HG02840 (cell line): ENCODE measurements at regions not wholly inside any gene's neighbourhood (a gene's known extent, or its start where the extent isn't known, plus 50 kb on each side); places are given as distances from the start of the nearest gene placed in this dataset.

ENCODE experiments used
- ATAC-seq: cut with Tn5 transposase; IDR thresholded peaks from one replicate; pipeline ENCODE4 v1.9.1; 2021; ENCODE audit warnings: mild to moderate bottlenecking, moderate library complexity, moderate number of reproducible peaks; ENCODE audit not compliant: unreplicated experiment, low FRiP score

DNA sequence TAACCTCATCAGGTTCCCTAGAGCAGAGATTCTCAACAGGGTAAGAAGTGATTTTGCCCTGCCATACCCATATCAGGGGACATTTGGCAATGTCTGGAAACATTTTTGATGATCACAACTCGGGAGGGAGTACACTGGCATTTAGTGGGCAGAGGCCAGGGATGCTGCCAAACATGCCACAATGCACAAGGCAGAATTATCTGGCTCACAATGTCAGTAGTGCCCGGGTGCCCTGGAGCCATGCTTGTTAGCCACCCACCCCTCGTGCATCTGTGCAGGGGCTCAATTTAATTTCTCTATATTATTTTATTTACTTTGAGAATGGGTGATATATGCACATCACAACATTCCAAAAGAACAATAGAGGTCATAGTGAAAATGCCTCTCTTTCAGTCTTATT, 82.0 kb upstream of the DHX15 start:
- no peak for ATAC-seq

- no peak for ATAC-seq
These were observed 82.6 kb upstream of the DHX15 start for GRCh38 chr4:24666816-24667477.

DNA sequence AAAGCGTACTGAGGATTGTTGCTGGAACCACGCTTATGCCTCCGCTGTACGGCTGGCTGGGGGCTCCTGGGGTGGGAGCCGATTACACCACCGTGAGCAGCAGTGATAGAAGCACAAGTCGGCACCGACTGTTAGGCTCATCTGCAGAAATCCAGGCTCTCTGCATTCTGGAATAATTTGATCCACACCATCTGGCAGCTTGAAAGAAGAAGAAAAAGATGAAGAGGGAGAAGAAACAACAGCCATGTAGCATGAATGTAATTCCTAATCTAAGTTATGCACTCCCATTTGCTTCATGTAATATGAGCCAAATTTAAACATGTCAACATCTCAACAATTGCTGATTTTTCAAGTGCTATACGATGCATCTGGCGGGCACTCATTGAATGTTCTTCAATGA, 84.6 kb upstream of the DHX15 start:
- no peak for ATAC-seq

DNA sequence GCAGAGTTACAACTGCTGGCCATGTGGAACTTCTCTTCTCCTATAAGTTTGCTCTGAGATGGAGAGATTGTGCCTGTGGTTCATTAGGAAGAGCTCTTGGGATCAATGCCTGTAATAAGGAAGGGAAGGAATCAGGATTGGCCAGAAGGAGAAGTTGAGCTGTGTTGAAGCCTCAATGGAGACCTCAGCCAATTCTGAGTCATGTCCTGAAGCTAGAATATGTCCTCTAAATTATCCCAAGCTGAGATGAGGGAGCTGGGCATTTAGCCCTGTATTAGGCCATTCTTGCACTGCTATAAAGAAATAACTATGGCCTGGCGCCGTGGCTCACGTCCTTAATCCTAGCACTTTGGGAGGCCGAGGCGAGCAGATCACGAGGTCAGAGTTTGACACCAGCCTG, 85.4 kb upstream of the DHX15 start:
- ATAC-seq = no peak

GRCh38 chr4:24671849-24672248, 87.5 kb upstream of the DHX15 start:
- no peak for ATAC-seq

DNA sequence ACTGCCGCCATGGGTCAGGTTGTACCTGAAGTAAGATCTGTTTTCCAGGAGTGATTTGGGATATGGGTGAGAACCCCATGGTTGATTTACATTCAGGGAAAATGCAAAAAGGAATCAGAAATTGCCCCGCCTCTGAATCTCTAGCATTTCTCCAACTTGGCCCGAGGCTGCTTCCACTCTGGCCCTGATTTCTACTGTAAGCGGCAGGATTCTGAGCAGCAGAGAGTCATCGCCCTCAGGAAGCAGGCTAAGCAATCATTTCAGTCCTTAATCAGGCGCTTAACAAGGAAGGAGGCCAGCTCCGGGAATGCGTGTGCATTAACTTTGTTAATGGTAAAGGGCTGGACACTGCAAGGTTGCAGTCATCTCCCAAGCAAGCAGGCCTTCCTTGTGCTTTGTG, 88.5 kb upstream of the DHX15 start:
- no peak for ATAC-seq

GRCh38 chr4:24674279-24674678, 89.9 kb upstream of the DHX15 start:
- no peak for ATAC-seq

DNA sequence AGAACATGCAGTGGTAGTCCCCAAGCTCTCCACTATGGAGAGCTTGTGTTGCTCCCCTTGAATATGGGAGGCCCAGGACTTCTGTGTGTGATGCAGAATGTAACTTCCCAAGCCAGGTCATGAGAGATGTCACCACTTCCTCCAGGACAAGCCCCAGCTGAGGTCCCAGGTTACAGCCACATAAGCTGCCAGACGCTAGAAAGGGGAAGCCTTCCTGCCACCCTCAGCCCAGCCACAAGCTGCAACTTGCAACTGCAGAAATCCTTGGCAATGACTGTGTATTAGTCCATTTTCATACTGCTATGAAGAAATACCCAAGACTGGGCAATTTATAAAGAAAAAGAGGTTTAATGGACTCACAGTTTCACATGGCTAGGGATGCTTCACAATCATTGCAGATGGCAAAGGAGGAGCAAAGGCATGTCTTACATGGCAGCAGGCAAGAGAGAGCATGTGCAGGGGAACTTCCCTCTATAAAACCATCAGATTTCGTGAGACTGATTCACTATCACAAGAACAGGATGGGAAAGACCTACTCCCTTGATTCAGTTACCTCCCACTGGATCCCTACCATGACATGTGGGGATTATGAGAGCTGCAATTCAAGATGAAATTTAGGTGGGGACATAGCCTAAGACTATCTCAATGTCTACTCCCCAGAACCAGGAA, 91.5 kb upstream of the DHX15 start:
- ATAC-seq = no peak

DNA sequence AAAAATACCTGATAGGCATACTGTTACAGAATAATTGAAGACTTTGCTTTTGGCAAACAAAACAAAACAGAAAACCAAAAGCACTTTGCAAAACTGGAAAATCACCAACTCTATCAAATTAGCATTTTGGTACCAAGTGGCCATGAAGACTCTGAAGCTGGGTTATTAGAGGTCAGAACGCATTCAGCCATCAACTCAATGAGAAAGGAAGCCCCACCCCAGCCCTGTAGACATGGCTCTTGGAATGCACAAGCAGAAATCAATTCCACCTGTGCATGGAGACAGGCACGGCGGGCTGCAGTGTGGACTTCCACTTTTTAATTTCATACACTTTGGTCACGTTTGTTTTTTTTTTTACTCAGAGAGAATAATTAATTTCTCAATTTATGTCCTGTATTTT, 93.6 kb upstream of the DHX15 start:
- ATAC-seq = no peak

GRCh38 chr4:24680746-24681448, 96.5 kb upstream of the DHX15 start:
- ATAC-seq = no peak

- no peak for ATAC-seq
These were observed 98.8 kb upstream of the DHX15 start for GRCh38 chr4:24683116-24683515.

GRCh38 chr4:24686866-24687692, 102.7 kb upstream of the DHX15 start:
- ATAC-seq = no peak

DNA sequence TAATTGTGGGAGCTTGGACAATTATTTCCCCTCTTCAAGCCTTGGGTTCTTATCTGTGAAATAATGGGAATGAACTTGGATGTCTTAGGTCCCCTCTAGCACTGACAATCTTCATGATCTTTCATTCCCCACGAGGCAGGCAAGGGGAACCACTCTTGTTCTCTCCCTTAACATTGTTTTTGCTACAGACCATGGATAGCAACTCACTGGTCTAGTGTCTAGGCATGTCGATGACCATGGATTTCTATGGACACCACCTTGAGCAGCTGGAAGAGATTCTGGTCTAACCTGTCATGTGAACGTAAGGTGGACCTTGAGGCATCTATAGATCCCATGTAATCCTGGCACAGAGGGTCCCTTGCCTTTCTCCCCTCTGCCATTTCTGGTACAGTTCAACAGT, 104.1 kb upstream of the DHX15 start:
- no peak for ATAC-seq

DNA sequence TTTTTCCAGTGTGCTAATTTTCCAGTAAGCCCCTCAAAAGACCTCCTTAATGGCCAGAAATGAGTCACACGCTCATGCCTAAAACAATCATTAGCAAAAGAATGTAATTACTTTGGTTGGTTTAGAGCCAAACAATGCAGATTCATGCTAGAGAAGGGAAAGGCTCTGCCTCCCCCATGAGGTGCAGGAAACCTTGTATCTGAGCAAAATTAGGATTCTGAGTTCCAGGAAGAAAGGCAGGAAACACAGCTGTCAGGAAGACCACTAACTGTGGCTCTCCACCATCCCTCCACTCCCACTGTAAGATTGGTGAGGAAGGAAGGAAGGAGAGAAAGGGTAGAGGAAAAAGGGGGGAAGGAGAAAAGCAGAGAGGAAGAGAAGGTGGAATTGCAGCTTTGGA, 104.9 kb upstream of the DHX15 start:
- no peak for ATAC-seq

GRCh38 chr4:24690436-24690835, 104.9 kb upstream of the SOD3 start:
- ATAC-seq = no peak

GRCh38 chr4:24693636-24694035, 101.7 kb upstream of the SOD3 start:
- ATAC-seq = no peak

DNA sequence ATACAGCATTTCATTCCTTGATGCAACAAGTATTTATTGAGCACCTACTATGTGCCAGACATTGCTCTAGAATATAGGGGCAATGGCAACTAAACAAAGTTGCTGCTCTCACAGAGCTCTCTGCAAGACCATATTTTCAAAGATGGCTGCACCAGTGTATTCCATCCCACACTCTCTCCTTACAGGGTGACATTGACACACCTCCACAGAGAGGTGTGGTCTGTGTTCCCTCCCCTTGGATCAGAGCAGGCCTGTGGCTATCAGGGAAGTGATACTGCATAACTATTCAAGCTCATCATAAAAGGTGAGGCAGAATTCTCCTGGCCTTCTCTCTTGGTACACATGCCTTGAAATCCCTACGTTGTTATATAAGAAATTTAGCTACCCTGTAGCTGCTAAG, 95.3 kb upstream of the SOD3 start:
- no peak for ATAC-seq

- ATAC-seq = no peak
These were observed 93.7 kb upstream of the SOD3 start for GRCh38 chr4:24701683-24702082.

DNA sequence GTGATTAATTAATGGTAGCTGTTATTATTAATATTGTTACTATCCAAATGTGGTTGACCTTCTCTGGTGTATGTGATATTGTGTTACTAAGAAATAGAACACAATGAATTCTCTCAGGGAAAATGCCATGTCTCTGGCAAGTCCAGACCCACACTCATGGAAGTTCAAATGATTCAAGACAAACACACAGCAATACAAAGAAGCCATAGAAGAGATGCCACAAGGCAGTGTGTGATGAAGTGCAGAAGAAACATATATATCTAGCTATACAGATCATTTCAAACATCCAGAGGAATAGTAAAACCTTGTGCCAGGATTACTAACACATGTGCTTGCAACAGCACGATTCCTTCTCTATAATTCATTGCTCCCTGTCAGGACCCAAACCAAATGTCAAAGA, 93.1 kb upstream of the SOD3 start:
- no peak for ATAC-seq

DNA sequence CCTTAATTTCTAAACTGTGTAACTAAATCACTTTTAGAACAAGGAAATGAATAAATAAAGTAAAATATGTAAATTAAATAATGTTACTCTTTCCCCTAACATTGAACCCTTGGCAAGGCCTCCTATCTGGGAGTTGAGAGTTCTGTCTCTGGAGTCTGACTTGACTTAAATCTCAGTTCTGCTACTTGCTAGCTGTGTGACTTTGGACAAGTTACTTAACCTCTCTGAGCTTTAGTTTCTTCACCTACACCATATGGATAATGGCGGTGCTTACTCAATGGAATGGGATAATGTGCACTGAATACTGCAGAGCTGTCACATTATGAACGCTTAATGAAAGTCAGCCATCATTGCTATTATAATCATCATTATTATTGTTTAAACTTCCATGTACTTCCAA, 92.1 kb upstream of the SOD3 start:
- ATAC-seq = no peak

DNA sequence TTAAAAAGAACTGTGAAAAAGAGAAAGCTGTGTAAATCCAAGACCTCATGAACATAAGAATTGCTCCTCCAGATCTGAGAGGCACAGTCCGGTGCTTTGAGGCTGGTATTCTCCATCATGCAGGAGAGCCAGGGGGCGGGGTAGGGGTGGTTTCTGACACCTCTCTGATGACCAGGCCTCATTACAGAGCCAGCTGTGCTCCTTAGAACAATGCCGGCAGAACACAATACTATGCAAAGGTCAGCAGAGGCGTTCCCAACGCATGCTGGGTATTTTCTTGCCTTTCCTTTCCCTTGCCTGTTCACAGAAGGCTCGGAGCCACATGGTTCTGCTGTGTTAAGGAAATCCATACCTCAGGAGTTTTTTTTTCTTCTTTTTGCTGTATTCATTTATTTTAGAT, 91.2 kb upstream of the SOD3 start:
- no peak for ATAC-seq
